Erythroblast (primary cell): ENCODE measurements at regions not wholly inside any gene's neighbourhood (a gene's known extent, or its start where the extent isn't known, plus 50 kb on each side); places are given as distances from the start of the nearest gene placed in this dataset.

Experiments used
- GATA1 ChIP-seq: IDR thresholded peaks from 2 replicates; pipeline ENCODE4 v1.6.1; 2011; ENCODE audit warnings: low read depth, mild to moderate bottlenecking, control low read depth, low read length, moderate library complexity
- POLR2A ChIP-seq: IDR thresholded peaks from 2 replicates; pipeline ENCODE4 v1.6.1; 2011; ENCODE audit warnings: mild to moderate bottlenecking, low read length

- TF ChIP-seq POLR2A = no peak
- no peak for TF ChIP-seq GATA1
Observed at GRCh38 chr2:200736646-200737274, 75.0 kb upstream of the BZW1 start.
